Loucy (cell line): ENCODE measurements at regions not wholly inside any gene's neighbourhood (a gene's known extent, or its start where the extent isn't known, plus 50 kb on each side); places are given as distances from the start of the nearest gene placed in this dataset.

Experiments used
- CTCF ChIP-seq: fragments of 200-600 bp; sonication (generic); conservative IDR thresholded peaks from 2 replicates; pipeline ENCODE4 v1.5.1; 2014; ENCODE audit warnings: mild to moderate bottlenecking, antibody characterized with exemption, low read length
- EZH2phosphoT487 ChIP-seq: fragments of 200-600 bp; IDR thresholded peaks from 2 replicates; pipeline ENCODE4 v1.6.1; 2018; ENCODE audit warnings: antibody characterized with exemption, mild to moderate bottlenecking, moderate library complexity, borderline replicate concordance

GRCh38 chr5:117889596-117889995 lies 1098.8 kb downstream of the DTWD2 start:
- TF ChIP-seq CTCF: no peak
- no peak for TF ChIP-seq EZH2phosphoT487
